Upper lobe of right lung (tissue), 1 donor: ENCODE measurements at regions not wholly inside any gene's neighbourhood (a gene's known extent, or its start where the extent isn't known, plus 50 kb on each side); places are given as distances from the start of the nearest gene placed in this dataset.

ENCODE experiments used
- ATAC-seq: fragments of 200-7000 bp; cut with Tn5 transposase; one replicate; pipeline ENCODE4 v1.9.1; 2020; ENCODE audit warnings: mild to moderate bottlenecking, moderate library complexity
- DNase-seq: peaks from one replicate; pipeline ENCODE4 v3.0.0-alpha.2; 2020
- H3K27ac ChIP-seq: fragments of 200-600 bp; one replicate; pipeline ENCODE4 v1.8.0; 2022
- H3K27me3 ChIP-seq: fragments of 200-600 bp; one replicate; pipeline ENCODE4 v1.8.0; 2022; ENCODE audit warnings: mild to moderate bottlenecking
- H3K36me3 ChIP-seq: fragments of 200-600 bp; one replicate; pipeline ENCODE4 v1.8.0; 2022
- H3K4me1 ChIP-seq: fragments of 200-600 bp; one replicate; pipeline ENCODE4 v1.8.0; 2022
- H3K4me3 ChIP-seq: fragments of 200-600 bp; one replicate; pipeline ENCODE4 v1.8.0; 2022; ENCODE audit warnings: mild to moderate bottlenecking
- H3K9me3 ChIP-seq: fragments of 200-600 bp; one replicate; pipeline ENCODE4 v1.8.0; 2022
- CTCF ChIP-seq: fragments of 200-600 bp; IDR thresholded peaks from one replicate; pipeline ENCODE4 v1.8.0; 2022; ENCODE audit warnings: antibody characterized with exemption
- intact Hi-C: fragments of 100-400 bp; cut with DNase I; formaldehyde crosslinking; loops from one replicate; pipeline ENCODE4 v1.11.0; 2022
- donor health status: DM: no; HTN: yes; CAD: no; lungs with severe emphysema.

- intact Hi-C loops: no loop called here
Observed at GRCh38 chr4:57168982-57169381, 58.8 kb upstream of the IGFBP7 start.

GRCh38 chr4:57163530-57164459, 53.6 kb upstream of the IGFBP7 start:
- no peaks in the 10 kb centered on the region for H3K27me3 ChIP-seq
- peak; percentile 78 for TF ChIP-seq CTCF
- peaks cover 8% of the 10 kb centered on the region for H3K4me1 ChIP-seq
- intact Hi-C loops: no loop called here
- no peaks in the 10 kb centered on the region for H3K36me3 ChIP-seq
- no peaks in the 10 kb centered on the region for H3K9me3 ChIP-seq
- H3K4me3 ChIP-seq: peak overlapping the region; percentile 64
- H3K27ac ChIP-seq: no peak overlapping the region
- peak; percentile 97 for ATAC-seq
- DNase-seq: peak; percentile 89

More at GRCh38 chr4:57168982-57169381, 58.8 kb upstream of the IGFBP7 start:
- H3K9me3 ChIP-seq: no peaks in the 10 kb centered on the region
- ATAC-seq (no peak), DNase-seq (no peak)
- no peaks in the 10 kb centered on the region for H3K36me3 ChIP-seq
- no peaks in the 10 kb centered on the region for H3K4me1 ChIP-seq
- no peaks in the 10 kb centered on the region for H3K27me3 ChIP-seq
- no peak for TF ChIP-seq CTCF
- H3K4me3 ChIP-seq: no peak overlapping the region
- H3K27ac ChIP-seq: no peak overlapping the region

- Histone ChIP-seq H3K27ac (no peak overlapping the region), H3K4me3 (no peak overlapping the region), H3K9me3 (no peaks in the 10 kb centered on the region), H3K27me3 (no peaks in the 10 kb centered on the region), H3K36me3 (no peaks in the 10 kb centered on the region), H3K4me1 (peaks cover 8% of the 10 kb centered on the region)
- ATAC-seq (peak; percentile 28), DNase-seq (no peak)
- intact Hi-C loops: no loop called here
- TF ChIP-seq CTCF: no peak
Observed at GRCh38 chr4:57162499-57163019, 52.4 kb upstream of the IGFBP7 start.
